Activated naive CD8-positive, alpha-beta T cell treated with anti-CD3 and anti-CD28 coated beads, Interleukin-2, amount 50 U/mL, for 24 hours (primary cell): ENCODE measurements at regions not wholly inside any gene's neighbourhood (a gene's known extent, or its start where the extent isn't known, plus 50 kb on each side); places are given as distances from the start of the nearest gene placed in this dataset.
"Not testable (repeated sequence)": the region's sequence is repeated elsewhere in the genome, so short reads cannot be mapped to it uniquely, and the experiment has no call there.

ENCODE experiments used
- ATAC-seq: fragments of 150-1000 bp; cut with Tn5 transposase; one replicate; pipeline ENCODE4 v1.10.0; 2021
- DNase-seq: peaks from one replicate; pipeline ENCODE4 v3.0.0; 2021
- H3K27ac Mint-ChIP-seq: one replicate; pipeline ENCODE4 v1.8.0; 2021; ENCODE audit warnings: mild to moderate bottlenecking, mixed read lengths
- H3K27me3 Mint-ChIP-seq: one replicate; pipeline ENCODE4 v1.8.0; 2021; ENCODE audit warnings: mixed read lengths
- H3K36me3 Mint-ChIP-seq: one replicate; pipeline ENCODE4 v1.8.0; 2021; ENCODE audit warnings: low read depth, mixed read lengths
- H3K4me1 Mint-ChIP-seq: one replicate; pipeline ENCODE4 v1.8.0; 2021; ENCODE audit warnings: mixed read lengths
- H3K4me3 Mint-ChIP-seq: one replicate; pipeline ENCODE4 v1.8.0; 2021; ENCODE audit warnings: mild to moderate bottlenecking, moderate library complexity, mixed read lengths
- H3K9me3 Mint-ChIP-seq: one replicate; pipeline ENCODE4 v1.8.0; 2021; ENCODE audit warnings: mixed read lengths

GRCh38 chr1:244758708-244759107 is 76.8 kb upstream of the COX20 start:
- Mint-ChIP-seq H3K4me1 (no peaks in the 10 kb centered on the region), H3K27me3 (peaks cover 5% of the 10 kb centered on the region), H3K9me3 (peaks cover 9% of the 10 kb centered on the region), H3K4me3 (no peak overlapping the region), H3K27ac (no peak overlapping the region), H3K36me3 (no peaks in the 10 kb centered on the region)
- DNase-seq (no peak), ATAC-seq (no peak)

GRCh38 chr1:244759158-244759557 is 76.3 kb upstream of the COX20 start:
- H3K4me1 Mint-ChIP-seq = no peaks in the 10 kb centered on the region
- no peak for ATAC-seq
- H3K27ac Mint-ChIP-seq = no peak overlapping the region

GRCh38 chr1:244760471-244760870 is 75.0 kb upstream of the COX20 start:
- H3K4me1 Mint-ChIP-seq = no peaks in the 10 kb centered on the region
- no peak overlapping the region for H3K27ac Mint-ChIP-seq
- no peak overlapping the region for H3K4me3 Mint-ChIP-seq
- DNase-seq (no peak), ATAC-seq (no peak)
- H3K27me3 Mint-ChIP-seq = peaks cover 7% of the 10 kb centered on the region
- peaks cover 9% of the 10 kb centered on the region for H3K9me3 Mint-ChIP-seq
- no peaks in the 10 kb centered on the region for H3K36me3 Mint-ChIP-seq

More at GRCh38 chr1:244759158-244759557, 76.3 kb upstream of the COX20 start:
- no peak overlapping the region for H3K4me3 Mint-ChIP-seq
- H3K36me3 Mint-ChIP-seq = no peaks in the 10 kb centered on the region
- DNase-seq = no peak
- H3K27me3 Mint-ChIP-seq = peaks cover 5% of the 10 kb centered on the region
- peaks cover 9% of the 10 kb centered on the region for H3K9me3 Mint-ChIP-seq

DNA sequence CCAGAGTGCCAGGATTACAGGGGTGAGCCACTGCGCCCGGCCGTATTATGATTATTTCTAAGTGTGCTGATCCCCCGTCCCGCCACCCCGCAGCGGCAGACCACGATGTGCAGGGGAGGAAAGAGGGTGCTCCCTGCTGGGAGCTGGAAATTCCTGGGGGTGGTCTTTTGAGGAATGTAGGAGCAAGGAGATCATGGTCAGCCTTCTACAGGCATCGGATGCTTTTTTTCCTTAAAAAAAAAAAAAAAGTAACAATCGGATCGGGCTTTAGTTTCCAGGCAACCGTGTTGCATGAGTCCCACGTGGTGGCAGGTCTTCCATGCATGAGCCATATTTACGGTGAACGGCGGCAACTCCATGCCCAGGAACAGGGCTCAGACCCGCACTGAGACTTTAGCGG is 74.2 kb upstream of the COX20 start:
- no peak overlapping the region for H3K27ac Mint-ChIP-seq
- DNase-seq = no peak
- H3K4me3 Mint-ChIP-seq = no peak overlapping the region
- peaks cover 9% of the 10 kb centered on the region for H3K9me3 Mint-ChIP-seq
- no peak for ATAC-seq
- peaks cover 7% of the 10 kb centered on the region for H3K27me3 Mint-ChIP-seq
- no peaks in the 10 kb centered on the region for H3K4me1 Mint-ChIP-seq
- no peaks in the 10 kb centered on the region for H3K36me3 Mint-ChIP-seq

DNA sequence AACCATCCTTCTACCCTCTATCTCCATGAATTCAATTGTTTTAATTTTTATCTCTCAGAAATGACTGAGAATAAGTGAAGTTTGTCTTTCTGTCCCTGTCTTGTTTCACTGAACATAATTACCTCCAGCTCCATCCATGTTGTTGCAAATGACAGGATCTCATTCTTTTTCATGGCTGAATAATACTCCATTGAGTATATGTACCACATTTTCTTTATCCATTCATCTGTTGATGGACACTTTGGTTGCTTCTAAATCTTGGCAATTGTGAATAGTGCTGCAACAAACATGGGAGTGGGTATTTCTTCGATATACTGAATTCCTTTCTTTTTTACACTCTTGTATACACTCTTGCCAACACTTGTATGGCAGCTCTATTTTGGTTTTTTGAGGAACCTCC is 72.8 kb upstream of the COX20 start:
- no peak for ATAC-seq
- Mint-ChIP-seq H3K4me3 (no peak overlapping the region), H3K27ac (no peak overlapping the region), H3K27me3 (peaks cover 7% of the 10 kb centered on the region), H3K36me3 (no peaks in the 10 kb centered on the region), H3K9me3 (peaks cover 9% of the 10 kb centered on the region), H3K4me1 (no peaks in the 10 kb centered on the region)
- DNase-seq = no peak

DNA sequence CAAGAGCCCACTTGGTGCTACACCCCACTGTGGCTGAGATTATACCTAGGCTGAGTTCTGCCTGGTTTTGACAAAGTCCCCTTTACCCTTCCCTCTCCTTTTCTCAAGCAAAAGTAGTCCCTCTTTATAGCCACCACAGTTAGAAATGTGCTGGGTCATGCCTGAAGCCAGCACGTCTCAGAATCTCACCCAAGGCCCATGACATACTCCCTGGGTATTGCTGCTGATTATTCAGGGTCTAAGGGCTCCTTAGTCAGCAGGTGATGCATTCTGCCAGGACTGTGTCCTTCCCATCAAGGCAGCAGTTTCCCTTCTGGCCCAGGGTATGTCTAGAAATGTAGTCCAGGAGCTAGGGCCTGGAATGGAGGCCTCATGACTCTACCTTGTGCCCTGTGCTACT is 67.3 kb upstream of the COX20 start:
- no peaks in the 10 kb centered on the region for H3K4me1 Mint-ChIP-seq
- no peaks in the 10 kb centered on the region for H3K36me3 Mint-ChIP-seq
- H3K27me3 Mint-ChIP-seq = peaks cover 3% of the 10 kb centered on the region
- peaks cover 1% of the 10 kb centered on the region for H3K9me3 Mint-ChIP-seq
- DNase-seq (no peak), ATAC-seq (no peak)
- H3K4me3 Mint-ChIP-seq = no peak overlapping the region
- H3K27ac Mint-ChIP-seq = no peak overlapping the region

DNA sequence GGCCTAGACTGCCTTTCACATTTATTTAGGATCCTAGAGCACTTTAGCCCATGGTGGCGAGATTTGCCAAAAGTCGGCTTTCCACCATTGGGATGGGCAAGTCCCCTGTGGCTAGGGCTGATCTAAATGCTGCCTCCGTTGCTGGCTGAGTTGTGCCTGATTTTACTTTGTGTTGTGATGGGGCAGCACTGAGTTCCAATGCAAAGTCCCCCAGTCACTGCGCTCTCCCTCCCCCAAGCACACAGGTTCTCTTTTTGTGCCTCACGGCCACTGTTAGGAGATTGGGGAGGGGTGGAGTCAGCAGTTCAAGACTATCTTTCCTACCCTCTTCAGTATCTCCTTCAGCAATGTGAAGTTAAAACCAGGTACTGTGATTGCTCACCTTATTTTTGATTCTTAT is 66.7 kb upstream of the COX20 start:
- Mint-ChIP-seq H3K27ac (no peak overlapping the region), H3K9me3 (no peaks in the 10 kb centered on the region), H3K27me3 (peaks cover 1% of the 10 kb centered on the region), H3K4me3 (no peak overlapping the region), H3K4me1 (no peaks in the 10 kb centered on the region), H3K36me3 (no peaks in the 10 kb centered on the region)
- ATAC-seq = no peak
- DNase-seq = no peak

DNA sequence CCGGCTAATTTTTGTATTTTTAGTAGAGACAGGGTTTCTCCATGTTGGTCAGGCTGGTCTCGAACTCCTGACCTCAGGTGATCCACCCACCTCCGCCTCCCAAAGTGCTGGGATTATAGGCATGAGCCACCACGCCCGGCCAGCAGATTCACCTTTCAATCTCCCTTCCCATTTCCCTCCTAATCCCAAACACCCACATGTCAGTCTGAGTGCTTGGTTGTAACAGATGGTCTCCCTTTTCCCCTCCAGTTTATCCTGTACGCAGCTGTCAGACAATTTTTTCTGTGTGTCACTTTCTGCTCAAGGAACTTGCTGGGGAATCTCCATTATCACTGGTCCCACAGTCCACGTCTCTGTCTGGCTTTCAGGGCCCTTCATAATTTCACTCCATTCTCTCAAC is 64.9 kb upstream of the COX20 start:
- not testable (repeated sequence) for H3K36me3 Mint-ChIP-seq, H3K27ac Mint-ChIP-seq, H3K27me3 Mint-ChIP-seq, DNase-seq, H3K4me1 Mint-ChIP-seq, ATAC-seq, H3K4me3 Mint-ChIP-seq, H3K9me3 Mint-ChIP-seq

- H3K27me3 Mint-ChIP-seq = no peaks in the 10 kb centered on the region
- DNase-seq (no peak), ATAC-seq (no peak)
- peaks cover 1% of the 10 kb centered on the region for H3K4me1 Mint-ChIP-seq
- no peak overlapping the region for H3K27ac Mint-ChIP-seq
- no peak overlapping the region for H3K4me3 Mint-ChIP-seq
- H3K9me3 Mint-ChIP-seq = no peaks in the 10 kb centered on the region
- no peaks in the 10 kb centered on the region for H3K36me3 Mint-ChIP-seq
Observed at GRCh38 chr1:244773513-244773912, 61.9 kb upstream of the COX20 start.

GRCh38 chr1:244776783-244777182 is 58.7 kb upstream of the COX20 start:
- H3K9me3 Mint-ChIP-seq, DNase-seq, H3K4me3 Mint-ChIP-seq, H3K27ac Mint-ChIP-seq, H3K36me3 Mint-ChIP-seq, H3K4me1 Mint-ChIP-seq, ATAC-seq, H3K27me3 Mint-ChIP-seq: not testable (repeated sequence)

DNA sequence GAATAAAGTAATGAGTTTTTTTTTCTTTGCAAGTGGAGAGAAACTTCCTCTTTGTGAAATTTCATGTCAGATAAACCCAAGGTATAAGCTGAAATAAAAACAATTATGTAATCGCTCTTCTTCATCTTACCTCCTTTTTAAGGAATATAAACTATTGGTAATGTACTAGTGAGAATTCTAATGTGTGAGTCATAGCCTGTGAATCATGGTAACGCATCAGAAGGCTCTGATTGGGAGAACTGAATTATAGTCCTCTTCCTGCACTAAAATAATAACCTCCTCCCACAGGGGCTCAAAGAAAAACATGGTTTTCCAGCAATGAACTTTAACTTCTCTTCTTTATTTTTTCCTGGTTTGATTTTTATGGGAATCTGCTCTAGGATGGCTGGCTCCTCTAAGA is 57.1 kb upstream of the COX20 start:
- Mint-ChIP-seq H3K27me3 (no peaks in the 10 kb centered on the region), H3K9me3 (no peaks in the 10 kb centered on the region), H3K4me3 (no peak overlapping the region), H3K36me3 (no peaks in the 10 kb centered on the region), H3K4me1 (peaks cover 8% of the 10 kb centered on the region), H3K27ac (no peak overlapping the region)
- ATAC-seq = no peak
- no peak for DNase-seq

GRCh38 chr1:244779410-244779809 is 56.0 kb upstream of the COX20 start:
- no peaks in the 10 kb centered on the region for H3K36me3 Mint-ChIP-seq
- H3K4me1 Mint-ChIP-seq = peaks cover 8% of the 10 kb centered on the region
- H3K9me3 Mint-ChIP-seq = no peaks in the 10 kb centered on the region
- no peaks in the 10 kb centered on the region for H3K27me3 Mint-ChIP-seq
- ATAC-seq (peak; percentile 64), DNase-seq (no peak)
- H3K27ac Mint-ChIP-seq = no peak overlapping the region
- no peak overlapping the region for H3K4me3 Mint-ChIP-seq

DNA sequence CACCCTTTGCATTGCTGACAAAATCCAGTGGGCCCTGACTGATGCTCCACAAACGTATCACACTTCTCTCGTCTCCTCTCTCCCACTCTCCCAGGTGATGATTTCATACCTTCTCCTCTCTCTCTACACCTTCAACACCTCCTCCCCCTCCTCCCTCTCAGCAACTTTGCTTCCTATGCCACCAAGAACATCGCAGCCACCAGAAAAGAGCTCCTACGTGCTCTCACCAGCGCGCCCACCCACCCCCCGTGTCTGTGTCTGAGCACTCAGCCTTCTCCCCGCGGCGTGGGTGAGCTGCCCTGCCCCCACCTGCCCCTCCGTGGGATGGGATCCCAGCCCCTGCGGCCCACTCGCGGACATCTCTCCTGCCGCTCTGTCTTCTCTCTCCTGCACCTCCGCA is 55.1 kb upstream of the COX20 start:
- peaks cover 8% of the 10 kb centered on the region for H3K4me1 Mint-ChIP-seq
- no peaks in the 10 kb centered on the region for H3K9me3 Mint-ChIP-seq
- H3K27ac Mint-ChIP-seq = no peak overlapping the region
- no peaks in the 10 kb centered on the region for H3K36me3 Mint-ChIP-seq
- H3K27me3 Mint-ChIP-seq = no peaks in the 10 kb centered on the region
- DNase-seq (no peak), ATAC-seq (no peak)
- H3K4me3 Mint-ChIP-seq = no peak overlapping the region

GRCh38 chr1:244782056-244782455 is 53.4 kb upstream of the COX20 start:
- Mint-ChIP-seq H3K27me3 (no peaks in the 10 kb centered on the region), H3K4me1 (peaks cover 8% of the 10 kb centered on the region), H3K4me3 (no peak overlapping the region), H3K27ac (no peak overlapping the region), H3K9me3 (no peaks in the 10 kb centered on the region), H3K36me3 (no peaks in the 10 kb centered on the region)
- ATAC-seq = no peak
- DNase-seq = no peak

- Mint-ChIP-seq H3K36me3 (no peaks in the 10 kb centered on the region), H3K4me1 (peaks cover 8% of the 10 kb centered on the region), H3K27me3 (no peaks in the 10 kb centered on the region), H3K27ac (no peak overlapping the region), H3K4me3 (no peak overlapping the region), H3K9me3 (no peaks in the 10 kb centered on the region)
- DNase-seq = no peak
- ATAC-seq = no peak
Observed at GRCh38 chr1:244783138-244783537, 52.3 kb upstream of the COX20 start.
